ENCODE measurements at regions not wholly inside any gene's neighbourhood (a gene's known extent, or its start where the extent isn't known, plus 50 kb on each side); places are given as distances from the start of the nearest gene placed in this dataset.

GRCh38 chr7:14960721-14961120 is 58.2 kb upstream of the DGKB start:
- Histone ChIP-seq H3K9me3 (no peaks in the 10 kb centered on the region), H3K27me3 (no peaks in the 10 kb centered on the region), H3K36me3 (no peaks in the 10 kb centered on the region), H3K27ac (no peak overlapping the region), H3K4me1 (no peaks in the 10 kb centered on the region), H3K4me3 (no peak overlapping the region)
- ATAC-seq (no peak), DNase-seq (no peak)
- TF ChIP-seq POLR2A (IDR thresholded peaks at IDR 0.05): no peak
- no peak for TF ChIP-seq CTCF (IDR thresholded peaks at IDR 0.05 in 4 of 5, conservative IDR thresholded peaks at IDR 0.05 in 1 of 5)
- in situ Hi-C loops (cut with MboI; ENCODE audit: low sequenced_read_pairs in 4 of 4) (no loop called here), intact Hi-C loops (cut with DNase I; ENCODE audit: low total_unique reads) (no loop called here)

- H3K4me1 ChIP-seq: no peaks in the 10 kb centered on the region
- no peaks in the 10 kb centered on the region for H3K9me3 ChIP-seq
- DNase-seq (no peak), ATAC-seq (no peak)
- H3K27ac ChIP-seq: no peak overlapping the region
- H3K27me3 ChIP-seq: no peaks in the 10 kb centered on the region
- intact Hi-C loops (cut with DNase I; ENCODE audit: low total_unique reads) (no loop called here), in situ Hi-C loops (cut with MboI; ENCODE audit: low sequenced_read_pairs in 4 of 4) (no loop called here)
- no peaks in the 10 kb centered on the region for H3K36me3 ChIP-seq
- TF ChIP-seq CTCF (IDR thresholded peaks at IDR 0.05 in 4 of 5, conservative IDR thresholded peaks at IDR 0.05 in 1 of 5): no peak
- no peak for TF ChIP-seq POLR2A (IDR thresholded peaks at IDR 0.05)
- no peak overlapping the region for H3K4me3 ChIP-seq
Observed at GRCh38 chr7:14959339-14959738, 56.8 kb upstream of the DGKB start.

GRCh38 chr7:14954035-14954434 is 51.5 kb upstream of the DGKB start:
- no peaks in the 10 kb centered on the region for H3K4me1 ChIP-seq
- no peak for DNase-seq
- H3K36me3 ChIP-seq: no peaks in the 10 kb centered on the region
- H3K9me3 ChIP-seq: no peaks in the 10 kb centered on the region
- intact Hi-C loops (cut with DNase I; ENCODE audit: low total_unique reads): no loop called here
- in situ Hi-C loops (cut with MboI; ENCODE audit: low sequenced_read_pairs in 4 of 4): no loop called here
- H3K27ac ChIP-seq: no peak overlapping the region
- TF ChIP-seq CTCF (IDR thresholded peaks at IDR 0.05 in 4 of 5, conservative IDR thresholded peaks at IDR 0.05 in 1 of 5) (no peak), POLR2A (IDR thresholded peaks at IDR 0.05) (no peak)
- H3K4me3 ChIP-seq: no peak overlapping the region
- ATAC-seq: no peak
- H3K27me3 ChIP-seq: no peaks in the 10 kb centered on the region
